ENCODE measurements at regions not wholly inside any gene's neighbourhood (a gene's known extent, or its start where the extent isn't known, plus 50 kb on each side); places are given as distances from the start of the nearest gene placed in this dataset.

DNA sequence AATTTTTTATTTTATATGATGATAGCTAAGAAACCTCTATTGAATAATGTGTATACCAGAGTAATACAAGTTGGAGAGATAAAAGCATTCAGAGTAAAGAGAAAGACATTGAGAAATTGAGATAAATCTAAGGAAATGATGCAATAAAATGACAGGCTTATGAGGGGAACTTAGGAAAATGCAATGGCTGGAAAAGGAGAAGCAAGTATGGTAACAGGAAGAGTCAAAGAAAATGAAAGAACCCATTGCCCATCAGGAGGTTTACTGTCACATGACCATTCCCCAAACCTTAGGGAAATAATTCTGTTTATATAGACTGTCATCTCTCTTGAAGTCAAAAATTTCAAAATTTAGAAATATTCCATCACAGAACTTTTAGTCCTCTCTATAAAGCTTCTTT lies 808.0 kb upstream of the PRR20A start:
- ChIA-PET POLR2A (no interaction called here), CTCF (no interaction called here)
- Mint-ChIP-seq H3K9me3 (ENCODE audit: low read depth) (peaks cover 13% of the 10 kb centered on the region), H3K4me1 (no peaks in the 10 kb centered on the region), H3K27me3 (no peaks in the 10 kb centered on the region), H3K4me3 (no peak overlapping the region), H3K36me3 (ENCODE audit: low read depth) (no peaks in the 10 kb centered on the region), H3K27ac (no peak overlapping the region)
- ATAC-seq (no peak), DNase-seq (no peak)
- intact Hi-C loops (cut with DNase I, micrococcal nuclease) = no loop called here

DNA sequence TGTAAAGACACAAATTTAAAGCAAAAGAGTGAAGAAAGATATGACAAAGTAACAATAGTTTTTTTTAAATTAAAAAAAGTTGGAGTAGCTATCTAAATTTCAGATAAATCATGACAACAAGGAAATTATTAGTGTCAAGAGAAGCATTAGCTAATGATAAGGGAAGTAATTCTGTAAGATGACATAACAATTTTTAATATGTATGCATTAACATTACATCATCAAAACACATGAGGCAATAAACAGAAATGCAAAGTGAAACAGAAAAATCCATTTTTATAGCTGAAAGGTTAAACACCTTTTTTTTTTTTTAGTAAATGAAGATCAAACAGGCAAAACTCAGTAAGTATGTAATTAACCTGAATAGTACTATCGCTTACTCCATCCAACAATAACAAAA lies 804.9 kb upstream of the PRR20A start:
- Mint-ChIP-seq H3K27ac (no peak overlapping the region), H3K27me3 (no peaks in the 10 kb centered on the region), H3K36me3 (ENCODE audit: low read depth) (no peaks in the 10 kb centered on the region), H3K4me1 (no peaks in the 10 kb centered on the region), H3K4me3 (no peak overlapping the region), H3K9me3 (ENCODE audit: low read depth) (peaks cover 18% of the 10 kb centered on the region)
- POLR2A ChIA-PET = no interaction called here
- intact Hi-C loops (cut with DNase I, micrococcal nuclease) = no loop called here
- ATAC-seq (no peak), DNase-seq (no peak)
- CTCF ChIA-PET = no interaction called here

DNA sequence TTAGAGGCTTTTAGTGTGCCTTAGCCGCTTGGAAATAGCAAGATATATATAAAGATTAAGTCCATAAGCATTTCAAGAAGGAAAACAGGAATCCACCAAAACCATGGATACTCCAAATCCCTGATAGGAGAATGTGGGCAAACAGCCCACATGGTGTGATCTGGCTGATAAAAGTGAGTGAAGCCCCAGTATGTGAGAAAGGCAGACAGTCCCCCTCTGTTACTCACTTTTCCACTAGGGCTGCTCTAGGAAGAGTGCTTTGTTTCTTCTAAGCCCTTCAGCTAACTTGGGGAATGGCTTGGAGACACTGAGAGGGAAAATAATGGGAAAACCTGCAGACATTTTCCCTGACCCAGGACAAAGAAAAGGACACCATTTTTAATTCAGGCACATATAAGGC lies 802.3 kb upstream of the PRR20A start:
- Mint-ChIP-seq H3K36me3 (ENCODE audit: low read depth) (no peaks in the 10 kb centered on the region), H3K4me1 (no peaks in the 10 kb centered on the region), H3K27ac (no peak overlapping the region), H3K4me3 (no peak overlapping the region), H3K9me3 (ENCODE audit: low read depth) (peaks cover 23% of the 10 kb centered on the region), H3K27me3 (no peaks in the 10 kb centered on the region)
- no peak for ATAC-seq
- intact Hi-C loops (cut with DNase I, micrococcal nuclease) = no loop called here
- POLR2A ChIA-PET = no interaction called here
- DNase-seq = no peak
- CTCF ChIA-PET = no interaction called here

DNA sequence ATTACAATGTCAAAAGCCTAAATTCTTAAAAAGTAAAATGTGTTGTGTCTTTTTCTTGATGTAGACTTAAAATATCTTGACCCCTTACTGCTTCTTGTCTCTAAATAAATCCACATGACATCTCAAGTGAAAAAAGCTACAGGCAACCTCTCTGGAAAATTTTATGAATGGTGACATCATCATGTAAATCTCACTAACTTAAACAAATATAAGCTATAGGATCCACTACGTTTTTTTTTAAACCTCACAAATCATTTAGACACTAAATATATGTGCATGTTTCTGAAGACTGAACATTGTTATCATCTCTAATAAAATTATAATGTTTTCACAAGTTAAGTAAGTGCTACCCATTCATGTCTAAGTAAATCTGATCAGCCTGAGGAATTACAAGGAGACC lies 793.7 kb upstream of the PRR20A start:
- intact Hi-C loops (cut with DNase I, micrococcal nuclease) = no loop called here
- Mint-ChIP-seq H3K4me1 (no peaks in the 10 kb centered on the region), H3K4me3 (no peak overlapping the region), H3K9me3 (ENCODE audit: low read depth) (peaks cover 13% of the 10 kb centered on the region), H3K36me3 (ENCODE audit: low read depth) (peaks cover 2% of the 10 kb centered on the region), H3K27me3 (no peaks in the 10 kb centered on the region), H3K27ac (no peak overlapping the region)
- CTCF ChIA-PET = no interaction called here
- DNase-seq (no peak), ATAC-seq (no peak)
- POLR2A ChIA-PET = no interaction called here

DNA sequence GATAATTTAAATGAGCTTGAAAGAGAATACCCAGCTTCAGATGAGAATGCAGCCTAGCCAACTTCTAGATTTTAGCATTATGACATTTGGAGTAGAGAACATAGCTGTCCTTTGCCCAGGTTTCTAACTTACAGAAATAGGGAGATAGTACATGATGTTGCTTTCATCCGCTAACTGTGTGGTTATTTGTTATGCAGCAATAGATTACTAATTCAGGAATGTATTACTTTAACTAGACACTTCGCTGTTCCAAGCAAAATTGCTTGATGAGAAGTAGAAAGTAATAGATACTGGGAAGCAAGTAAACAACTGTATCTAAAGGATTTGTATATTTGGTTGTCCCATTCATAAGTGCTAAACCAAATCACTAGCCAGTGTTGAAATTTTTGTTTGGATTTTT lies 790.9 kb upstream of the PRR20A start:
- CTCF ChIA-PET = no interaction called here
- H3K36me3 Mint-ChIP-seq (ENCODE audit: low read depth) = no peaks in the 10 kb centered on the region
- H3K27ac Mint-ChIP-seq = no peak overlapping the region
- peaks cover 14% of the 10 kb centered on the region for H3K9me3 Mint-ChIP-seq (ENCODE audit: low read depth)
- no peak for ATAC-seq
- H3K27me3 Mint-ChIP-seq = no peaks in the 10 kb centered on the region
- no peak for DNase-seq
- intact Hi-C loops (cut with DNase I, micrococcal nuclease) = no loop called here
- H3K4me3 Mint-ChIP-seq = no peak overlapping the region
- no peaks in the 10 kb centered on the region for H3K4me1 Mint-ChIP-seq
- POLR2A ChIA-PET = no interaction called here

DNA sequence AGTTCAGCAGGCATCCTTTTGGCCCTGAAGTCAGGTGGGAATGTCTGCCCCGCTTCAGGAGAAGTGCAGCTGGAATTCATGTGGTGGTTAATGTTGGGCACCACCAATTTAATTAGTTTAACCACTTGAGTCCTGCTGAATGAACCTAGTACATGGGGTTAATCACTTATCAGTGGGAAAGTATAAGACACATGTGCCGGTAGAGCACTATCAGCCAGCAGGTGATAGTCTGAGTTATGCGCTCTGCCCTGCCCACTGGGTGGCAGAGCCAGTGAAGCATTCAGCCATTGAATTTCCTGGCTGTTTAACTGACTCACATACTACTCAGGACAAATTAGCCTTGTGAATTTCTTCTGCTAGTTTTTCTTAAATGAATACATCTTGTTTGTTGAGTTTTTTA lies 789.7 kb upstream of the PRR20A start:
- Mint-ChIP-seq H3K9me3 (ENCODE audit: low read depth) (peaks cover 15% of the 10 kb centered on the region), H3K27ac (no peak overlapping the region), H3K27me3 (no peaks in the 10 kb centered on the region), H3K4me1 (no peaks in the 10 kb centered on the region), H3K36me3 (ENCODE audit: low read depth) (no peaks in the 10 kb centered on the region), H3K4me3 (no peak overlapping the region)
- no peak for DNase-seq
- no peak for ATAC-seq
- ChIA-PET POLR2A (no interaction called here), CTCF (interaction anchor here (0.6 kb wide), 1 partner anchor 274 kb away, joined by 3 read pairs; no protein-coding TSS in a partner anchor)
- intact Hi-C loops (cut with DNase I, micrococcal nuclease) = no loop called here

DNA sequence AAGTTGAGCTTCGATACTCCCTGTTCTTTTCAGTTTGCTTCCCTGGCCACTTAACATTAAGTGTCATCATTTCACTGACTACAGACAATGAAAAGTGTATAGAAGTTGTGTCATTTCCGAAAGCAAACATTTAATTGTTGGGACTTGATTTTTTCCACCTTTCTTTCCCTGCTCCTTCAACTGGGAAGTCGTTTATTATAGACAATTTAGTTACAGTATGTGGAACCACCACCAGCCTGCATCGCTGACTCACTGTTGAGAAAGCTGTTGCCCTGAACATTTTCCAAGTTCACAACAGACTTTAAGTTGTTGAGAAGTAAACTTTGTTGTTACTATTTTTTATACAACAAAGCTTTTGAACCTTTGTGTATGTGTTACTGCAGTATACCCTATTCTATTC lies 788.4 kb upstream of the PRR20A start:
- intact Hi-C loops (cut with DNase I, micrococcal nuclease) = no loop called here
- H3K4me1 Mint-ChIP-seq = no peaks in the 10 kb centered on the region
- no peak for DNase-seq
- H3K27ac Mint-ChIP-seq = no peak overlapping the region
- ChIA-PET POLR2A (no interaction called here), CTCF (no interaction called here)
- no peak for ATAC-seq
- peaks cover 14% of the 10 kb centered on the region for H3K9me3 Mint-ChIP-seq (ENCODE audit: low read depth)
- H3K27me3 Mint-ChIP-seq = no peaks in the 10 kb centered on the region
- no peak overlapping the region for H3K4me3 Mint-ChIP-seq
- H3K36me3 Mint-ChIP-seq (ENCODE audit: low read depth) = no peaks in the 10 kb centered on the region

DNA sequence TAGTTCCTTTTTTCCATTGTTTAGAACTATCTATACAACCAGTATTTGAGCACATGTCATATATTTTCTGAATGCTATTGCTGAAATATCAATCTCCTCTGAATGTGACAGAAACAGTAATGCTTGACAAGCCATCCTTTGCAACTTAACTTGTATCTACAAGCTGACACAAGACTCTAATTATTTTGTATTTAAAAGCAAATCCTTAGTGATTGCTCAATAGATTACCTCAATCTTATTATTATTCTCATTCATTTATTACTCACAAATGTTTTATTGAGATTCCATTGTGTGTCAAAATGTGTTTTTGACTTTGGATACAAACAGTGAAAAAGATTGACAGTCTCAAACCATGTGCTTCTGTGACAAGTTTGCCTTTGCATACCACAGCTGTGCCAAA lies 787.8 kb upstream of the PRR20A start:
- Mint-ChIP-seq H3K36me3 (ENCODE audit: low read depth) (no peaks in the 10 kb centered on the region), H3K4me3 (no peak overlapping the region), H3K9me3 (ENCODE audit: low read depth) (peaks cover 11% of the 10 kb centered on the region), H3K4me1 (no peaks in the 10 kb centered on the region), H3K27ac (no peak overlapping the region), H3K27me3 (no peaks in the 10 kb centered on the region)
- DNase-seq = no peak
- intact Hi-C loops (cut with DNase I, micrococcal nuclease) = no loop called here
- POLR2A ChIA-PET = no interaction called here
- ATAC-seq = no peak
- CTCF ChIA-PET = no interaction called here

DNA sequence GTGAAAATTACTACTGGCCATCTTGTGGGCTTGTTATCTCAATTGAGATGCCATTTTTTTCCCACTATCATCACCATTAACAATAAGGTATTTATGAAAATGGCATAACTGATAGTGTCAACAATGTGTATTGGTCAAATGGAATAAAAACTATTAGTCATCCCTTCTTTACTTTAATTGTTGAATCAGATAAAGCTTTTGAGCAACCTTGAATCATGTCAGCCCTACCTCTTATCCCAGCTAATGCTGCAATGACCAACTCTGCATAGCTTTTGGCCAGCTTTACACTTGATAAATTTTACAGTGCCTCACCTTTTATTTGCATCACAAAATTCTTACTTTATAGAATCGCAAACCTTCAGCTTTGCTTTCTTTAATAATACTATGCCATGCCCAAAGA lies 784.0 kb upstream of the PRR20A start:
- Mint-ChIP-seq H3K36me3 (ENCODE audit: low read depth) (no peaks in the 10 kb centered on the region), H3K4me3 (no peak overlapping the region), H3K27ac (no peak overlapping the region), H3K4me1 (no peaks in the 10 kb centered on the region), H3K9me3 (ENCODE audit: low read depth) (peaks cover 20% of the 10 kb centered on the region), H3K27me3 (no peaks in the 10 kb centered on the region)
- ATAC-seq = no peak
- no peak for DNase-seq
- intact Hi-C loops (cut with DNase I, micrococcal nuclease) = no loop called here
- CTCF ChIA-PET = no interaction called here
- POLR2A ChIA-PET = no interaction called here

DNA sequence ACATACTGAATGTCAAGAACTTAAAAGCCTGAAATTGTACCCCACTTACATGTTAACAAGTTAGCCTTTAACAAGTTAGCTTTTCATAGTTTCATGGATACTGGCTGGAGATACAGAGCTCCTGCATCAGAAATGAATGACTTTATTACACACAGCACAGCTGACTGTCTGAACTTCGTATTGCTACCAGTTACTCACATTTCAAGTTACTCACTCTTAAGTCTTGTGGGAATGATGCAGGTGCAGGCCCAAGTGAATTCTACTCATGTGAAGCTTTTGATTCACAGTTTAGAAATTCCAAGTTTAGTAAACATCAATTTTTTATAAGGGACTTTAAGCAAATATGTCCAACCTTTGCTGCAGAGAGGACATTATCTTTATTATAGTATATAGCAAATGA lies 762.2 kb upstream of the PRR20A start:
- CTCF ChIA-PET = no interaction called here
- no peaks in the 10 kb centered on the region for H3K27me3 Mint-ChIP-seq

DNA sequence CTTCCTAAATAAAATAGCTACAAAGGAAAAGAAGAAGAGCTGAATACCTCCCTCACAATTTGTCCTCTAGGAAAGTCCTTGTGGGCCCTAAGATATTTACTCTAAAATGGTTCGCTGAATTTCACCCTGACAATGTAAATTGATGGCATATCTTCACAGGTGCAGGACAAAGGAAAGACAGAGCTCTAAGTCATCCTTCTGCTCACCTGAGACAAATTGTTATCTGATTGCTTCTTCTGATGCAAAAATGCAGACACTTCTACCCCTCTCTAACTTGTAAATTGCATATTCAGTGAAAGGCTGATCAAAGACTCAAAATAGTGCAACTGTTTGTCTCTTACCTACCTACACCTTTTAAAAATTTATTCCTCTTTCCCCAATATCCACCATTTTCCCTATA lies 747.2 kb upstream of the PRR20A start:
- POLR2A ChIA-PET = no interaction called here
- CTCF ChIA-PET = no interaction called here

More for the DNA sequence above, 762.2 kb upstream of the PRR20A start:
- no peaks in the 10 kb centered on the region for H3K4me1 Mint-ChIP-seq
- POLR2A ChIA-PET = no interaction called here
- no peak overlapping the region for H3K27ac Mint-ChIP-seq
- H3K36me3 Mint-ChIP-seq (ENCODE audit: low read depth) = no peaks in the 10 kb centered on the region
- ATAC-seq (no peak), DNase-seq (no peak)
- H3K9me3 Mint-ChIP-seq (ENCODE audit: low read depth) = peaks cover 9% of the 10 kb centered on the region
- intact Hi-C loops (cut with DNase I, micrococcal nuclease) = no loop called here
- H3K4me3 Mint-ChIP-seq = no peak overlapping the region

DNA sequence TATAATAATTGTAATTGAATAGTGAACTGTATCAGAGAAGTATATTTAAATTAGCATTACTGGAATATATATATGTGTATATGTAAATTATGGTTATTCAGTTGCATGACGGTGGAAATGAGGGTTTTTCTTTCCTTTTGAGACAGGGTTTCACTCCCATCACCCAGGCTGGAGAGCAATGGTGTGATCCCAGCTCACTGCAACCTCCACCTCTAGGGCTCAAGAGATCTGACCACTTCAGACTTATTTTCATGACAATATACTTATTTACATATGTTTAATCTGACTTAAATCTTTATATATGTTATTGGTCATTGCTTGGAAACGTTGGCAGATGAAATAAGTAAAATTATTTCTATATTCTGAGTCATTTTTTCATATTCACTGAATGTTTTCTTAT lies 744.4 kb upstream of the PRR20A start:
- Mint-ChIP-seq H3K36me3 (ENCODE audit: low read depth) (no peaks in the 10 kb centered on the region), H3K4me1 (no peaks in the 10 kb centered on the region), H3K27ac (no peak overlapping the region), H3K27me3 (no peaks in the 10 kb centered on the region), H3K4me3 (no peak overlapping the region), H3K9me3 (ENCODE audit: low read depth) (peaks cover 14% of the 10 kb centered on the region)
- POLR2A ChIA-PET = no interaction called here
- DNase-seq (no peak), ATAC-seq (no peak)
- intact Hi-C loops (cut with DNase I, micrococcal nuclease) = no loop called here
- CTCF ChIA-PET = no interaction called here

More for the DNA sequence above, 747.2 kb upstream of the PRR20A start:
- intact Hi-C loops (cut with DNase I, micrococcal nuclease) = no loop called here
- H3K9me3 Mint-ChIP-seq (ENCODE audit: low read depth) = peaks cover 8% of the 10 kb centered on the region
- H3K4me1 Mint-ChIP-seq = no peaks in the 10 kb centered on the region
- ATAC-seq (no peak), DNase-seq (no peak)
- H3K4me3 Mint-ChIP-seq = no peak overlapping the region
- no peaks in the 10 kb centered on the region for H3K27me3 Mint-ChIP-seq
- no peaks in the 10 kb centered on the region for H3K36me3 Mint-ChIP-seq (ENCODE audit: low read depth)
- H3K27ac Mint-ChIP-seq = no peak overlapping the region

DNA sequence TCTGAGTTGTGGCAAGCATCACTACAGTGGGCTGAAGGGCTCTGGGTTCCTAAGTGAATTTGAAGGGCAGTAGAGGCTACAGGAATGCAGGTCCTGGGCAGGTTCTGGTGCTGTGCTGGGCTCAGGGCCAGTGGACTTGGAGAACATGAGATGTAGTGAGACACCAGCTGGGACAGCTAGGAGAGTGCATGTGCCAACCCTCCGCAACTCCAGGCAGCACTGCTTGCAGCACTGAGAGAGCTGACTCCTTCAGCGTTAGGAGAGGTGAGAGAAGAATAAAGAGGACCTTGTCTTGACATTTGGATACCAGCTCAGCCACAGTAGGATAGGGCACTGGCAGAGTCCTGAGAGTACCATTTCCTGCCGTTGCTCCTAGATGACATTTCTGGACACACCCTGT lies 739.9 kb upstream of the PRR20A start:
- H3K36me3 Mint-ChIP-seq (ENCODE audit: low read depth) = no peaks in the 10 kb centered on the region
- H3K4me1 Mint-ChIP-seq = no peaks in the 10 kb centered on the region
- ATAC-seq (no peak), DNase-seq (no peak)
- no peaks in the 10 kb centered on the region for H3K27me3 Mint-ChIP-seq
- ChIA-PET POLR2A (no interaction called here), CTCF (no interaction called here)
- no peak overlapping the region for H3K4me3 Mint-ChIP-seq
- intact Hi-C loops (cut with DNase I, micrococcal nuclease) = no loop called here
- H3K27ac Mint-ChIP-seq = no peak overlapping the region
- peaks cover 15% of the 10 kb centered on the region for H3K9me3 Mint-ChIP-seq (ENCODE audit: low read depth)
